HUES64 (cell line): ENCODE measurements at regions not wholly inside any gene's neighbourhood (a gene's known extent, or its start where the extent isn't known, plus 50 kb on each side); places are given as distances from the start of the nearest gene placed in this dataset.

Experiments
- H3K27ac ChIP-seq: 2 replicates; pipeline ENCODE4 v1.7.0; 2013; ENCODE audit warnings: low read depth, low read length, inconsistent platforms
- H3K27me3 ChIP-seq: 2 replicates; pipeline ENCODE4 v1.6.1; 2013; ENCODE audit warnings: mild to moderate bottlenecking, low read length; ENCODE audit not compliant: insufficient read depth
- H3K36me3 ChIP-seq: 2 replicates; pipeline ENCODE4 v1.6.1; 2013; ENCODE audit warnings: mild to moderate bottlenecking, low read length; ENCODE audit not compliant: insufficient read depth
- H3K4me1 ChIP-seq: 2 replicates; pipeline ENCODE4 v1.6.1; 2013; ENCODE audit warnings: mild to moderate bottlenecking, low read length, moderate library complexity; ENCODE audit not compliant: insufficient read depth
- H3K4me3 ChIP-seq: 2 replicates; pipeline ENCODE4 v1.5.1; 2013; ENCODE audit warnings: mild to moderate bottlenecking, low read length, moderate library complexity
- H3K9ac ChIP-seq: 2 replicates; pipeline ENCODE4 v1.6.1; 2013; ENCODE audit warnings: mild to moderate bottlenecking, low read depth, low read length
- H3K9me3 ChIP-seq: 2 replicates; pipeline ENCODE4 v1.6.1; 2013; ENCODE audit warnings: low read depth, low read length; ENCODE audit not compliant: insufficient read depth
- WGBS: fragments of 150-250, 120-280 bp; methylation state at CpG from one replicate; pipeline ENCODE4 v1.1.7; 2013; ENCODE audit warnings: missing lambda C conversion rate; 5-methylcytosine and 5-hydroxymethylcytosine counted together

DNA sequence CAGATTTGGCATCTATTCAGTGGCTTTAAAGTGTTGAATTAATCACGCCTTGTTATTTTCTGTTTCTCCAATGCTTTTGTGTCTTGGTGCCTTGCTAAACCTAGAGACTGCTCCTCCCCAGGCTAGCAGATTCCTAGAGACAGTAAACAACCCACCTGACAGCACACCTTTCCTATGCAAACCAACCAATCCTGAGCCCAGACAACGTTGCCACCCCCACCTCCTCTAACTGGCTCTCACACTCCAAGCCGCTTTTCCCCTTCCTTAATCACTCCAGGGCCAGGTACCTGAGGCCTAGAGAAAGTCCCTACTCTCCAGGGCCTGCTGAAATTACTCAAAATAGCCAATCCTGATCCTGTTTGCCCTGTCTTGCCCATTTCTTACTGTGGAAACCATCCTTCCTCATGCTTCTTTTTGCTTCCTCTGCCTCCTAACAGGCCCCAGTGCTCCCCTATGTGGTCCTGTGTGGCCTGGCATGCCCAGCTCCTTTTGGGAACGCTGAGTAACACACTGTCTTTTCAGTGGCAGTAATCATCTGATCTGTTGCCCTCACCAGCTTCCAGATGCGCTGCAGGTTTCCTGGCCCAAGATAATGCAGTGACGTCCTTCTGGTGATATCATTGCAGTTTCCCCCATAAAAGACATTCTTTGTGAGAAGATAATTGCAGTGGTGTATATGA, 53.4 kb downstream of the GAS1 start:
- WGBS, result 65% methylated on average over 6 of the region's 6 CpGs

GRCh38 chr9:86892576-86892975, 54.7 kb downstream of the GAS1 start:
- H3K9me3 ChIP-seq, result no peaks in the 10 kb centered on the region
- peaks cover 10% of the 10 kb centered on the region for H3K4me1 ChIP-seq
- H3K36me3 ChIP-seq, result no peaks in the 10 kb centered on the region
- H3K27me3 ChIP-seq, result no peaks in the 10 kb centered on the region
- no peak overlapping the region for H3K9ac ChIP-seq
- no peak overlapping the region for H3K4me3 ChIP-seq
- 87% methylated on average over 3 of the region's 3 CpGs for WGBS
- no peak overlapping the region for H3K27ac ChIP-seq

More for the DNA sequence above, 53.4 kb downstream of the GAS1 start:
- Histone ChIP-seq H3K4me3 (no peak overlapping the region), H3K9me3 (no peaks in the 10 kb centered on the region), H3K4me1 (peaks cover 9% of the 10 kb centered on the region), H3K27me3 (no peaks in the 10 kb centered on the region), H3K27ac (no peak overlapping the region), H3K36me3 (no peaks in the 10 kb centered on the region), H3K9ac (no peak overlapping the region)

DNA sequence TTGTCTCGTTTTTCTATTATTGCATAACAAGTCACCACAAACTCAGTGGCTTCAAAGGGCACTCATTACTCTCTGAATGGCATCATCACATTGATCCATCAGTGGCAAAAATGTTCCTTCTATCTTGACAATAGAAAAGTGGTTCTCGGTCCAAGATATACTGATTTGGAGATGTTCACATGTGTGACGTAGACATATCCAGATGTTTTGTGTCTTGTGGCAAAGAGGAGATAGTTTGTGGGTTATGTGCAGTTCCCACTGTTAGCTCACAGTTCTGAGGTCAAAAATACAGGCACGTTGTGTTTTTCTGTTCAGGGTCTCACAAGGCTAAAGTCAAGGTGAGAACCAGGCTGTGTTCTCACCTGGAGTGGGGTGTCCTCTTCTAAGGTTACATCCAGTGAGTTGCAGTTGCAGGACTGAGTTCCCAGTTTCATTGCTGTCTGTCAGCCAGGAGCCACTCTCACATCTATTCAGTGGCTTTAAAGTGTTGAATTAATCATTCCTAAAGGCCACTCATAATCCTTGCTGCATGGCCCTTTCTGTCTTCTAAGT, 55.3 kb downstream of the GAS1 start:
- no peaks in the 10 kb centered on the region for H3K36me3 ChIP-seq
- no peak overlapping the region for H3K9ac ChIP-seq
- no peaks in the 10 kb centered on the region for H3K9me3 ChIP-seq
- 92% methylated on average over 4 of the region's 4 CpGs for WGBS
- H3K27ac ChIP-seq, result no peak overlapping the region
- no peaks in the 10 kb centered on the region for H3K27me3 ChIP-seq
- H3K4me1 ChIP-seq, result peaks cover 16% of the 10 kb centered on the region
- no peak overlapping the region for H3K4me3 ChIP-seq

DNA sequence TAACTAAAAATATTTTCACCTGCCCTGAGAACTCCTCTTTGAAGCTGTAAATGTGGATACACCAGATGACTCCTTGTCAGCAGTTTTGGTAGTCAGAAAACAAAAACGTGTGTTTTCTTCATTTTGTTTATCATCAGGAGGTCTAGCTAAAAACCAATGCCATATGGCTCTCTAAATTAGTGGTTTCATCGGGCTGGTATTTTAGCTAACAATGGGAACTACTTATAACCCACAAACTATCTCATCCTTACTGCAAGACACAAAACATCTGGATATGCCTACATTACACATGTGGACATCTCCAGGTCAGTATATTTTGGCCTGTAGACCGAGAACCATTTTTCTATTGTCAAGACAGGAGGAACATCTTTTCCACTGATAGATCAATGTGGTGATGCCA, 56.2 kb downstream of the GAS1 start:
- Histone ChIP-seq H3K4me1 (peaks cover 22% of the 10 kb centered on the region), H3K27me3 (no peaks in the 10 kb centered on the region), H3K9me3 (no peaks in the 10 kb centered on the region), H3K27ac (no peak overlapping the region), H3K36me3 (no peaks in the 10 kb centered on the region), H3K9ac (no peak overlapping the region), H3K4me3 (no peak overlapping the region)
- 89% methylated on average over 3 of the region's 3 CpGs for WGBS

- peaks cover 28% of the 10 kb centered on the region for H3K4me1 ChIP-seq
- no peaks in the 10 kb centered on the region for H3K9me3 ChIP-seq
- H3K4me3 ChIP-seq, result 0 out of 2 replicates have a peak overlapping the region, but pooled peaks have one; percentile 1
- H3K9ac ChIP-seq, result no peak overlapping the region
- H3K27me3 ChIP-seq, result no peaks in the 10 kb centered on the region
- H3K27ac ChIP-seq, result peak overlapping the region; percentile 27; the same call in 1 of the 2 replicates
- WGBS, result 12% methylated on average over 5 of the region's 5 CpGs
- H3K36me3 ChIP-seq, result no peaks in the 10 kb centered on the region
Observed at GRCh38 chr9:86885232-86885631, 62.1 kb downstream of the GAS1 start.

GRCh38 chr9:86876621-86877196, 70.6 kb downstream of the GAS1 start:
- no peaks in the 10 kb centered on the region for H3K27me3 ChIP-seq
- H3K9ac ChIP-seq, result no peak overlapping the region
- no peak overlapping the region for H3K27ac ChIP-seq
- H3K36me3 ChIP-seq, result no peaks in the 10 kb centered on the region
- WGBS, result 88% methylated on average over 11 of the region's 13 CpGs
- H3K9me3 ChIP-seq, result no peaks in the 10 kb centered on the region
- no peaks in the 10 kb centered on the region for H3K4me1 ChIP-seq
- H3K4me3 ChIP-seq, result no peak overlapping the region

DNA sequence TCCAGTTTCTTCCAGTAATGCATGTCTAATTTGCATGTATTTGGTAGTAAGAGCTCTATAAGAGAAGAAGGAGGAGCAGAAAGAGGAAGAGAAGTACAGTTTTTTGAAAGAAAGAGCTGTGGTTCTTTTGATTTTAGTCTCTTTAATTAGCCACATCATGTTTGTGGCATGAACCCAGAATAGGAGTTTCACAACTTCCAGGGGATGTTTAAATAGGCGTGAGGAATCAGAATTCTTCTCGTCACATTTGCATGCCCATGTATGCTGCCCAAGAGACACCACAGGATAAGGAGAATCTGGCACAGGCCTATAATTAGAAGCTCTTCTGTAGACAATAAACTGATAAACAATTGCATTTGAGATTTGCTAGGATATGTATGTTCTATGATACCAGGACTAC, 78.7 kb downstream of the GAS1 start:
- Histone ChIP-seq H3K9ac (no peak overlapping the region), H3K9me3 (no peaks in the 10 kb centered on the region), H3K27ac (no peak overlapping the region), H3K4me3 (no peak overlapping the region), H3K27me3 (no peaks in the 10 kb centered on the region), H3K4me1 (peaks cover 7% of the 10 kb centered on the region; the same call in 1 of the 2 replicates), H3K36me3 (no peaks in the 10 kb centered on the region)
- 91% methylated on average over 2 of the region's 2 CpGs for WGBS

DNA sequence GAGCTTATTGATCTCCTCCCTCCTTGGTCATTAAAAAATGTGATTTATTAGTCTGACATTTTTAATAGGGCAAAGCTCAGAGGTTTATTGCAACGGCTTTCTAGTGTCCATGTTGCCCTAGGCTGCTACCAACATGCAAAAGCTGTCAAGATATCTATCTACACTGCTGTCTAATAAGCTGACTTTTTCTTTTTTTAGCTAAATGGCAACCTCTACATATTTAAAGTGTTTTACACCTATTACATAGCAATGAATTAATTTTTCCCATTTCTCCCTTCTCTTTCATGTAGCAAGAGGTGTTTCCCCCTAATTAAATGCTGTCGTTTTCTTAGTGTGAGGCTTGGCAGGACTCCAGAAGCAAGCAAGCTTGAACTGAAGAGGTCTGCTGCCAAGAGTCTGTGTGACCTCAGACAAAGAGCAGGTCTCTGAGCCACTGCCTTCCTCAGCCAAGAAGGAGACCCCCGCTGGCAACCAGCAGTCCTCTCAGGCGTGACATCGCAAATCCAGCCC, 79.4 kb downstream of the GAS1 start:
- Histone ChIP-seq H3K9ac (no peak overlapping the region), H3K4me1 (peaks cover 7% of the 10 kb centered on the region; the same call in 1 of the 2 replicates), H3K9me3 (no peaks in the 10 kb centered on the region), H3K27ac (no peak overlapping the region), H3K27me3 (no peaks in the 10 kb centered on the region), H3K36me3 (no peaks in the 10 kb centered on the region), H3K4me3 (no peak overlapping the region)
- 60% methylated on average over 5 of the region's 5 CpGs for WGBS

DNA sequence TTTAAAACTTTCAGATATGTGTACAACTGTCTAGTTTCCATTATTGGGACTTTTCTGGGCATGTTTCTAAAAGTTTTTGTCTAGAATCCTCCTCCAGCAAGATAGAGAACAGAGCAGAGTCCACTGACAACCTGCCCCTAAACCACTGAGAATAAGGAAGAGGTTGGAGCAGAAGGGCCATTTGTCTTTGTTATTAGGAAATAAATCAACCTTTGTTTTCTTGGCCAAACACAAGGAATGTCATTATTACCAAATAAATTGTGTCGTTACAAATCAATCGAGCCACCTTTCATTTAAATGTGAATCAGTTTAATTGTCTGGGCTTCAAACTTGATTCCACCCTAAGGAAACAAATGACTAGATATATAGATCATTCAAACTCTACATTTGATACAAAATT, 81.4 kb downstream of the GAS1 start:
- no peak overlapping the region for H3K27ac ChIP-seq
- H3K27me3 ChIP-seq, result no peaks in the 10 kb centered on the region
- H3K36me3 ChIP-seq, result no peaks in the 10 kb centered on the region
- H3K9ac ChIP-seq, result no peak overlapping the region
- no peak overlapping the region for H3K4me3 ChIP-seq
- WGBS, result 100% methylated on average over 2 of the region's 2 CpGs
- peaks cover 7% of the 10 kb centered on the region; the same call in 1 of the 2 replicates for H3K4me1 ChIP-seq
- no peaks in the 10 kb centered on the region for H3K9me3 ChIP-seq

DNA sequence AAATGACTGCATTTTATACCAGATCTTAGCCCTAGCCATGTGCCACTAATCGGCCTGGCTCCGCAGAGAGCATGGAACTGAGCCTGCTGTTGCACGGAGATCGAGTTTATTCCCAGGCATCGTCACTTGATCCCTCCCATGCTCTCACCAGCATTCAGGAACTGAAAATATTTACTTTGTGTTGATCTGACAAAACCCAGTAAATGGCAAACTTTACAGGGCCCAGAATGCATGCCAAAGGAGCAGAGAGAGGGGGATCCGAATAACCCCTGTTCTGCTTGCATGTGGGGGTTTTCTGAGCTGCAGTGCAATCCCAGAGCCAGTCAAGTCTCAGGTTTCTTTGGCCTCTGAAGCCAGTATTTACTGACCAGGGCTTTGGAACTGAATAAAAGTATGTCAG, 87.3 kb downstream of the GAS1 start:
- Histone ChIP-seq H3K27ac (no peak overlapping the region), H3K4me1 (peaks cover 16% of the 10 kb centered on the region), H3K27me3 (no peaks in the 10 kb centered on the region), H3K36me3 (no peaks in the 10 kb centered on the region), H3K9me3 (no peaks in the 10 kb centered on the region), H3K9ac (no peak overlapping the region), H3K4me3 (no peak overlapping the region)
- WGBS, result 80% methylated on average over 6 of the region's 6 CpGs

GRCh38 chr9:86859056-86859455, 88.2 kb downstream of the GAS1 start:
- WGBS, result 98% methylated on average over 3 of the region's 3 CpGs
- no peak overlapping the region for H3K9ac ChIP-seq
- H3K9me3 ChIP-seq, result no peaks in the 10 kb centered on the region
- H3K36me3 ChIP-seq, result no peaks in the 10 kb centered on the region
- no peak overlapping the region for H3K27ac ChIP-seq
- H3K27me3 ChIP-seq, result no peaks in the 10 kb centered on the region
- H3K4me1 ChIP-seq, result peaks cover 21% of the 10 kb centered on the region
- H3K4me3 ChIP-seq, result no peak overlapping the region
